SU-DHL-6 (cell line): ENCODE measurements at regions not wholly inside any gene's neighbourhood (a gene's known extent, or its start where the extent isn't known, plus 50 kb on each side); places are given as distances from the start of the nearest gene placed in this dataset.

Experiments used
- H2AFZ ChIP-seq: fragments of 200-600 bp; sonication (generic); 2 replicates; pipeline ENCODE4 v1.6.1; 2014; ENCODE audit warnings: low read depth, mild to moderate bottlenecking, moderate library complexity, mixed read lengths, antibody characterized with exemption, low read length; ENCODE audit not compliant: severe bottlenecking
- H3F3A ChIP-seq: fragments of 200-600 bp; shearing (Covaris generic); 2 replicates; pipeline ENCODE4 v1.6.0; 2016; ENCODE audit warnings: antibody characterized with exemption, mild to moderate bottlenecking; ENCODE audit not compliant: insufficient read depth
- H3K27ac ChIP-seq: fragments of 200-600 bp; sonication (generic); 2 replicates; pipeline ENCODE4 v1.5.1; 2016; ENCODE audit warnings: low read depth, mild to moderate bottlenecking, low read length, moderate library complexity, mixed read lengths
- H3K27me3 ChIP-seq: fragments of 200-600 bp; sonication (generic), shearing (Covaris generic); 2 replicates; pipeline ENCODE4 v1.6.0; 2014; ENCODE audit warnings: mild to moderate bottlenecking, low read length
- H3K36me3 ChIP-seq: fragments of 200-600 bp; sonication (generic); 2 replicates; pipeline ENCODE4 v1.6.1; 2014; ENCODE audit warnings: mild to moderate bottlenecking, low read length, mixed read lengths
- H3K4me2 ChIP-seq: fragments of 300-600, 200-600 bp; shearing (Covaris generic), sonication (generic); 2 replicates; pipeline ENCODE4 v1.6.0; 2014; ENCODE audit warnings: low read length, low read depth, mild to moderate bottlenecking; ENCODE audit not compliant: poor library complexity, severe bottlenecking
- H3K4me3 ChIP-seq: fragments of 200-600 bp; sonication (generic); 2 replicates; pipeline ENCODE4 v1.5.1; 2014; ENCODE audit warnings: antibody characterized with exemption, low read length, mild to moderate bottlenecking, mixed read lengths; ENCODE audit not compliant: insufficient read depth, poor library complexity, severe bottlenecking
- H3K79me2 ChIP-seq: fragments of 200-600 bp; sonication (generic); 2 replicates; pipeline ENCODE4 v1.6.1; 2014; ENCODE audit warnings: mild to moderate bottlenecking, low read length, moderate library complexity; ENCODE audit not compliant: insufficient read depth
- H3K9ac ChIP-seq: fragments of 200-600 bp; sonication (generic); 2 replicates; pipeline ENCODE4 v1.7.0; 2014; ENCODE audit warnings: mild to moderate bottlenecking, low read length
- H3K9me2 ChIP-seq: fragments of 200-600 bp; sonication (generic); replicated peaks from 2 replicates; pipeline ENCODE4 v1.6.1; 2014; ENCODE audit warnings: low read length; ENCODE audit not compliant: insufficient read depth
- H3K9me3 ChIP-seq: fragments of 200-600 bp; sonication (generic); 2 replicates; pipeline ENCODE4 v1.6.1; 2014; ENCODE audit warnings: low read length, mixed read lengths; ENCODE audit not compliant: insufficient read depth
- H4K20me1 ChIP-seq: fragments of 200-600 bp; sonication (generic); 2 replicates; pipeline ENCODE4 v1.6.1; 2014; ENCODE audit warnings: low read depth, mild to moderate bottlenecking, antibody characterized with exemption, low read length, moderate library complexity, mixed read lengths
- EZH2phosphoT487 ChIP-seq: fragments of 200-600 bp; sonication (generic), shearing (Covaris generic); conservative IDR thresholded peaks from 2 replicates; pipeline ENCODE4 v1.6.1; 2018; ENCODE audit warnings: mild to moderate bottlenecking, antibody characterized with exemption, low read length, moderate library complexity, mixed read lengths
- TF ChIP-seq, protein P1 (sequence below): fragments of 200-600 bp; sonication (generic); IDR thresholded peaks from one replicate; pipeline ENCODE4 v1.5.1; 2017; ENCODE audit warnings: antibody characterized with exemption, mild to moderate bottlenecking, low read length, moderate library complexity; ENCODE audit not compliant: insufficient read depth, poor library complexity, severe bottlenecking

- Histone ChIP-seq H3K27ac (no peak overlapping the region), H3K4me3 (no peak overlapping the region), H3K36me3 (no peaks in the 10 kb centered on the region), H3K9ac (no peak overlapping the region), H3K9me3 (no peaks in the 10 kb centered on the region), H3K27me3 (no peaks in the 10 kb centered on the region), H3K9me2 (no peaks in the 10 kb centered on the region), H3K4me2 (no peak overlapping the region), H3F3A (no peaks in the 10 kb centered on the region), H4K20me1 (no peaks in the 10 kb centered on the region), H2AFZ (no peak overlapping the region), H3K79me2 (no peaks in the 10 kb centered on the region)
- TF ChIP-seq EZH2phosphoT487 = no peak
- TF ChIP-seq, protein P1, sequence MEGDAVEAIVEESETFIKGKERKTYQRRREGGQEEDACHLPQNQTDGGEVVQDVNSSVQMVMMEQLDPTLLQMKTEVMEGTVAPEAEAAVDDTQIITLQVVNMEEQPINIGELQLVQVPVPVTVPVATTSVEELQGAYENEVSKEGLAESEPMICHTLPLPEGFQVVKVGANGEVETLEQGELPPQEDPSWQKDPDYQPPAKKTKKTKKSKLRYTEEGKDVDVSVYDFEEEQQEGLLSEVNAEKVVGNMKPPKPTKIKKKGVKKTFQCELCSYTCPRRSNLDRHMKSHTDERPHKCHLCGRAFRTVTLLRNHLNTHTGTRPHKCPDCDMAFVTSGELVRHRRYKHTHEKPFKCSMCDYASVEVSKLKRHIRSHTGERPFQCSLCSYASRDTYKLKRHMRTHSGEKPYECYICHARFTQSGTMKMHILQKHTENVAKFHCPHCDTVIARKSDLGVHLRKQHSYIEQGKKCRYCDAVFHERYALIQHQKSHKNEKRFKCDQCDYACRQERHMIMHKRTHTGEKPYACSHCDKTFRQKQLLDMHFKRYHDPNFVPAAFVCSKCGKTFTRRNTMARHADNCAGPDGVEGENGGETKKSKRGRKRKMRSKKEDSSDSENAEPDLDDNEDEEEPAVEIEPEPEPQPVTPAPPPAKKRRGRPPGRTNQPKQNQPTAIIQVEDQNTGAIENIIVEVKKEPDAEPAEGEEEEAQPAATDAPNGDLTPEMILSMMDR = no peak
Observed at GRCh38 chr5:106311230-106311915, 1359.4 kb downstream of the EFNA5 start.

DNA sequence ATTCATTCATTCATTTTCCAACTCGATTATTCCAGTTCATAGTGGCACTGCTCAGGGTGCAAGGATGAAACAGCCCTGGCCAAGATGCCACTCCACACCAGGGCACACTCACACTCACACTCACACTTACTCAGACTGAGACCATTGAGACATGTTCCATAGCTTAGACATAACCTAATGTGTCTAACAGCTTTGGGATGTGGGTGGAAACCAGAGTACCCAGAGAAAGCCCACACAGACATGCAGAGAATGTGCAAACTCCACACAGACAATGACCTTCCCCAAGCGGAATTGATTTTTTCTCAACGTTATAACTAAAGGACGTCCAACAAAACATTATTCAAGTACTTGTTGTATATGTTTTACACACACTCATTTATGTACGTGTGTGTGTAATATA is 1363.5 kb downstream of the EFNA5 start:
- H3K4me2 ChIP-seq = no peak overlapping the region
- no peaks in the 10 kb centered on the region for H4K20me1 ChIP-seq
- no peaks in the 10 kb centered on the region for H3K79me2 ChIP-seq
- H3K9me2 ChIP-seq = no peaks in the 10 kb centered on the region
- TF ChIP-seq, protein P1 = no peak
- no peak for TF ChIP-seq EZH2phosphoT487
- H3K27me3 ChIP-seq = no peaks in the 10 kb centered on the region
- H3K27ac ChIP-seq = no peak overlapping the region
- no peak overlapping the region for H3K9ac ChIP-seq
- H2AFZ ChIP-seq = no peak overlapping the region
- no peaks in the 10 kb centered on the region for H3K36me3 ChIP-seq
- no peaks in the 10 kb centered on the region for H3F3A ChIP-seq
- no peaks in the 10 kb centered on the region for H3K9me3 ChIP-seq
- no peak overlapping the region for H3K4me3 ChIP-seq

DNA sequence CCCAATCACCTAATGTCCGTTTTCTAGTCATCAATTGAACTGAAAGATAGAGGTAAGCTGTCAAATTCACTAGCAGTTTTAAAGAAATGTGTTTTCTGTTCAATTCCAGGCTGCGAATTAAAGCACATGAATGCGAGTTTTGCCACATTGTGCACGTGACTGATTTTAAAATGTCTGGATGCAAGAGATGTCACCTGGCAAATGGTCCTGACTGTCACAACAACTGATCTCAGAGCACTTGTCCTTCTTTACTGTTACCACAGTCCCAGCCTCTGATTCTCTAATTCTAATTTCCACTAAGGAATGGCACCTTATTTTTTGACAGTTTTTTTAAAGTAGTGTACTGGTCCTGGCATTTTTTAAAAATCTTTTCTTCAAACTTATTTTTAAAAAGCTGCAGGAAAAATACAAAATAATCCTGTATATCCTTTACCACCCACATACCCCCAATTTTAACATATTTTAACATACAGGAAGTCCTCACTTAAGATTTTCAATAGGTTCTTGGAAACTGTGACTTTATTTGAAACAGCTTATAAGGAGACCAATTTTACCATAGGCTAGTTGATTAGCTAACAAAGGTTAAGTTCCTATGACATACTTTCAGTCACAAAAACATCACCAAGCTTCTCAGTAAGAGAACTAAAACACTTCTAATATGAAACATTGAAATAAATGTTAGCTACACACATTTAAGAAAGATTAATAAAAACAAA is 1364.3 kb downstream of the EFNA5 start:
- H3F3A ChIP-seq = no peaks in the 10 kb centered on the region
- H3K9ac ChIP-seq = no peak overlapping the region
- TF ChIP-seq, protein P1 = no peak
- no peak for TF ChIP-seq EZH2phosphoT487
- H4K20me1 ChIP-seq = no peaks in the 10 kb centered on the region
- H3K9me3 ChIP-seq = no peaks in the 10 kb centered on the region
- no peak overlapping the region for H2AFZ ChIP-seq
- H3K9me2 ChIP-seq = no peaks in the 10 kb centered on the region
- H3K36me3 ChIP-seq = no peaks in the 10 kb centered on the region
- no peaks in the 10 kb centered on the region for H3K79me2 ChIP-seq
- H3K27ac ChIP-seq = no peak overlapping the region
- H3K4me2 ChIP-seq = no peak overlapping the region
- H3K27me3 ChIP-seq = no peaks in the 10 kb centered on the region
- H3K4me3 ChIP-seq = no peak overlapping the region
